ENCODE measurements at regions not wholly inside any gene's neighbourhood (a gene's known extent, or its start where the extent isn't known, plus 50 kb on each side); places are given as distances from the start of the nearest gene placed in this dataset. TPM values are rescaled to one million over a fixed set of nuclear protein-coding genes. Genes with fewer than 3 reads are reported as not detected.

Small RNAs in the stretch of these regions (small RNA-seq; reads per million reads assigned to genes)
- gene AC068135.1 (ENCODE audit: insufficient read depth) (not detected), gene AC074290.1 (ENCODE audit: insufficient read depth) (not detected), gene RF00017 (ENCODE audit: insufficient read depth) (not detected), gene RF00273 (ENCODE audit: insufficient read depth) (not detected), gene RNU6-169P (ENCODE audit: insufficient read depth) (not detected)
